GM13976 (cell line): ENCODE measurements at regions not wholly inside any gene's neighbourhood (a gene's known extent, or its start where the extent isn't known, plus 50 kb on each side); places are given as distances from the start of the nearest gene placed in this dataset.

ENCODE experiments used
- DNase-seq: peaks from one replicate; pipeline ENCODE4 v3.0.0; 2012; ENCODE audit warnings: low spot score
- CTCF ChIP-seq: IDR thresholded peaks from 2 replicates; pipeline ENCODE4 v1.5.1; 2012; ENCODE audit warnings: borderline replicate concordance, mild to moderate bottlenecking; ENCODE audit not compliant: insufficient read depth; ENCODE audit errors: extremely low read depth, missing control alignments, control extremely low read depth
- in situ Hi-C: fragments of 300-500 bp; cut with MboI; formaldehyde crosslinking; loops from one replicate; pipeline ENCODE4 v1.12.0; 2022; ENCODE audit warnings: low sequenced_read_pairs, mixed read lengths, inconsistent platforms; ENCODE audit not compliant: unreplicated experiment

- TF ChIP-seq CTCF: no peak
- in situ Hi-C loops: no loop called here
- DNase-seq: no peak
These were observed 123.8 kb upstream of the DLX2 start for GRCh38 chr2:172226244-172227061.

- no peak for DNase-seq
- in situ Hi-C loops: no loop called here
- no peak for TF ChIP-seq CTCF
These were observed 125.0 kb upstream of the DLX2 start for GRCh38 chr2:172227719-172228118.

GRCh38 chr2:172228177-172228808, 125.6 kb upstream of the DLX2 start:
- DNase-seq: no peak
- TF ChIP-seq CTCF: no peak
- in situ Hi-C loops: no loop called here

- no peak for DNase-seq
- TF ChIP-seq CTCF: no peak
- in situ Hi-C loops: no loop called here
These were observed 126.4 kb upstream of the DLX2 start for GRCh38 chr2:172229125-172229524.

- TF ChIP-seq CTCF: no peak
- DNase-seq: no peak
- in situ Hi-C loops: no loop called here
These were observed 127.7 kb upstream of the DLX2 start for GRCh38 chr2:172230332-172230888.

GRCh38 chr2:172230889-172231401, 128.2 kb upstream of the DLX2 start:
- no peak for DNase-seq
- in situ Hi-C loops: no loop called here
- TF ChIP-seq CTCF: no peak
